GM23248 (cell line): ENCODE measurements at regions not wholly inside any gene's neighbourhood (a gene's known extent, or its start where the extent isn't known, plus 50 kb on each side); places are given as distances from the start of the nearest gene placed in this dataset.

Experiments
- DNase-seq: peaks from one replicate; pipeline ENCODE4 v3.0.0-alpha.2; 2015
- H2AFZ ChIP-seq: fragments of 200-600 bp; sonication (generic); 2 replicates; pipeline ENCODE4 v1.6.1; 2016; ENCODE audit warnings: antibody characterized with exemption
- H3F3A ChIP-seq: fragments of 200-600 bp; sonication (generic); 2 replicates; pipeline ENCODE4 v1.6.1; 2016; ENCODE audit warnings: mild to moderate bottlenecking, antibody characterized with exemption, mixed run types; ENCODE audit not compliant: insufficient read depth
- H3K27ac ChIP-seq: fragments of 200-600 bp; sonication (generic); 2 replicates; pipeline ENCODE4 v1.5.1; 2016; ENCODE audit warnings: mild to moderate bottlenecking
- H3K27me3 ChIP-seq: fragments of 200-600 bp; sonication (generic); replicated peaks from 2 replicates; pipeline ENCODE4 v1.6.1; 2016; ENCODE audit warnings: mild to moderate bottlenecking; ENCODE audit not compliant: insufficient read depth
- H3K36me3 ChIP-seq: fragments of 200-600 bp; sonication (generic); 2 replicates; pipeline ENCODE4 v1.6.1; 2016; ENCODE audit warnings: low read depth, mild to moderate bottlenecking
- H3K4me1 ChIP-seq: fragments of 200-600 bp; sonication (generic); 2 replicates; pipeline ENCODE4 v1.6.1; 2016; ENCODE audit warnings: mild to moderate bottlenecking; ENCODE audit not compliant: insufficient read depth
- H3K4me2 ChIP-seq: fragments of 200-600 bp; sonication (generic); one replicate; pipeline ENCODE4 v1.6.1; 2016; ENCODE audit warnings: mild to moderate bottlenecking; ENCODE audit not compliant: unreplicated experiment
- H3K4me3 ChIP-seq: fragments of 200-600 bp; sonication (generic); 2 replicates; pipeline ENCODE4 v1.5.1; 2016; ENCODE audit warnings: mild to moderate bottlenecking
- H3K79me2 ChIP-seq: fragments of 200-600 bp; sonication (generic); 2 replicates; pipeline ENCODE4 v1.6.1; 2016; ENCODE audit warnings: mild to moderate bottlenecking; ENCODE audit not compliant: insufficient read depth
- H3K9ac ChIP-seq: fragments of 200-600 bp; sonication (generic); 2 replicates; pipeline ENCODE4 v1.6.1; 2016; ENCODE audit warnings: mild to moderate bottlenecking
- H3K9me2 ChIP-seq: fragments of 200-600 bp; sonication (generic); 2 replicates; pipeline ENCODE4 v1.6.1; 2016; ENCODE audit warnings: mixed run types, mild to moderate bottlenecking, moderate library complexity; ENCODE audit not compliant: insufficient read depth
- H3K9me3 ChIP-seq: fragments of 200-600 bp; sonication (generic); one replicate; pipeline ENCODE4 v1.6.1; 2017; ENCODE audit warnings: low read depth
- H4K20me1 ChIP-seq: fragments of 200-600 bp; sonication (generic); 2 replicates; pipeline ENCODE4 v1.6.0; 2016; ENCODE audit not compliant: insufficient read depth
- EZH2 ChIP-seq: fragments of 200-600 bp; sonication (generic); IDR thresholded peaks from 2 replicates; pipeline ENCODE4 v1.6.1; 2018; ENCODE audit warnings: antibody characterized with exemption, mild to moderate bottlenecking; ENCODE audit not compliant: insufficient read depth, poor library complexity, severe bottlenecking
- EZH2phosphoT487 ChIP-seq: fragments of 200-600 bp; sonication (generic); IDR thresholded peaks from 2 replicates; pipeline ENCODE4 v1.6.1; 2018; ENCODE audit warnings: antibody characterized with exemption, moderate library complexity, mild to moderate bottlenecking, low read depth; ENCODE audit not compliant: insufficient read depth
- WGBS, 2 experiments: methylation state at CpG; one replicate each; pipeline ENCODE4 v1.1.6; 2015 to 2017; ENCODE audit warnings: low lambda C conversion rate in 2 of 2, low coverage in 1 of 2; ENCODE audit errors: missing lambda C conversion rate in 2 of 2; 5-methylcytosine and 5-hydroxymethylcytosine counted together
- in situ Hi-C: fragments of 300-500 bp; cut with MboI; formaldehyde crosslinking; loops from 2 replicates; pipeline ENCODE4 v1.15.0; 2020

DNA sequence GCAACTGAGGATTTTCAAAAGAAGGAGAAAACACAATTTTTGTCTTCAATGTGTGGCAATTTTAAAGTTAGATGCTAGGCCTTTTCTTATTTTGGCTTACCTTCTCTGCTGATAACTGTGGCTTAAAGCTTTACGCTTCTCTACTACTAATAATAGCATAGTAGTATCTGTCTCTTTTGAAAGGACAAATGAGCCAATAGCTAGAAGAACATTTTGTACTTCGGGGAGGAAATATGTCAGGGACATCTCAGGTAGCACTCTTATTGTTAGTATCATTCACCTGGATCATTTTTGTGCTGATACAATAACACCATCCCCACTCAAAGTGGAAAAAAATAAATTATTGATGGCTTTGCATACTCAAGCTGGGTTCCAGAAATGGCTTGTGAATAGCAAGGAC lies 586.1 kb upstream of the TBL1XR1 start:
- Histone ChIP-seq H2AFZ (no peak overlapping the region), H4K20me1 (no peaks in the 10 kb centered on the region), H3K79me2 (no peaks in the 10 kb centered on the region), H3K9me2 (no peaks in the 10 kb centered on the region), H3F3A (no peaks in the 10 kb centered on the region), H3K4me1 (peaks cover 11% of the 10 kb centered on the region), H3K4me3 (no peak overlapping the region), H3K27ac (no peak overlapping the region), H3K27me3 (no peaks in the 10 kb centered on the region), H3K9me3 (no peaks in the 10 kb centered on the region), H3K4me2 (no peak overlapping the region), H3K36me3 (no peaks in the 10 kb centered on the region), H3K9ac (no peak overlapping the region)
- WGBS, 2 experiments: 95 to 98% methylated on average over 2 of the region's 2 CpGs
- no peak for DNase-seq
- in situ Hi-C loops: no loop called here
- TF ChIP-seq EZH2 (no peak), EZH2phosphoT487 (no peak)

DNA sequence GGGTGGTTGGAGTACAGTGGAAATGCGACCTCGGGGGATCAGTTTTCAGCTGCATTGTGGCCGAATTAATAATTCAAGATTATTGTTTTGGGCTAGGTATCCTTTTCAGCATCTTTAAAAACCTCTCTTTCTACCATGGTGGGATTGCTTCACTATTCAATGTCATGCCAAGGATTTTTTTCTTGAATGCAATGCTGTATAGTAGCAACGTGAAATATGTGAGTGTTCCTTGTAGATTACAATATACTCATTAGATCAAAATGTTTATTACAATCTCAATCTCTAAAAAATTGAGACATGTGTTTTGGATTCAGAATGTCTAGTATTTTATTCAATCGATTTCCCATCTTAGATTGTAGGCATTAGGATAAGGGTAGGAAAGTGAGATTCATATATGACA lies 586.5 kb upstream of the TBL1XR1 start:
- Histone ChIP-seq H4K20me1 (no peaks in the 10 kb centered on the region), H3K9ac (no peak overlapping the region), H3K27ac (no peak overlapping the region), H3F3A (no peaks in the 10 kb centered on the region), H3K9me3 (no peaks in the 10 kb centered on the region), H3K4me2 (no peak overlapping the region), H3K79me2 (no peaks in the 10 kb centered on the region), H3K4me1 (peaks cover 11% of the 10 kb centered on the region), H2AFZ (no peak overlapping the region), H3K27me3 (no peaks in the 10 kb centered on the region), H3K4me3 (no peak overlapping the region), H3K36me3 (no peaks in the 10 kb centered on the region), H3K9me2 (no peaks in the 10 kb centered on the region)
- 88 to 89% methylated on average over 5 of the region's 5 CpGs for WGBS, 2 experiments
- in situ Hi-C loops: no loop called here
- TF ChIP-seq EZH2phosphoT487: no peak
- no peak for DNase-seq

DNA sequence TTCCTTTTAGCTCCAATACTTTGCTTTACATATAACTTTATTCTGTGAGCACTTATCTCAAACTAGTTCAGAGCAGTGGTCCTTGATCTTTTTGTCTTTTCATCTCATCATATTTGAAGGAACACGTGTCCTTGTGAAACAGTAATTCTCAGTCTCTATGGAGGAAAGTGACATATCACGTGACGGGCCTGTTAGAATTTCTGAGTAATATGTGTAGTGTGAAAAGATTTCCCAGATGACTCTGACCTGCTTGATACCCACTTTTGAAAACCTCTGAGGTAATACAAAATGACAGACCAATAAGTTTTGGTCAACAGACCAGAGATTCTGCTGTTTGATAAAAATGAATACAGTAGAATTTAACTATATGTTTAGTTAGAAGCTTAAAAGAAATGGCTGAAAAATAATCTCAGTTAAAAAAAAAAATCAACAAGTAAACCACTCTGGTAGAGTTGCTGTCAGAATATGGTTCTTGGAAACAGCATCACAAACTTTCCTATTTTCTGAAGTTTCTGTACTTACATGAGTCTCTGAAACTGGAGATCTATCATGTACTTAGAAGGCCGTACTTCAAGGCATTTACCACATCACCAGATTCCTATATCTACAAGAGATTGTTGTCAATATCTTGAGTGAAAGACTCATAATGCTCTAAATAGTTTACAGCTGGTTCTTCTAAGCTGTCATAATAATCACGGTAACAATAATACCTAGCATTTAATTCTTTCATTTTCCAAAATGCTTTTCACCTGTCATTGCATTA lies 590.2 kb upstream of the TBL1XR1 start:
- Histone ChIP-seq H3K36me3 (no peaks in the 10 kb centered on the region), H3K4me1 (peaks cover 6% of the 10 kb centered on the region), H4K20me1 (no peaks in the 10 kb centered on the region), H3K79me2 (no peaks in the 10 kb centered on the region), H3K27me3 (no peaks in the 10 kb centered on the region), H3K9me3 (no peaks in the 10 kb centered on the region), H3K9me2 (no peaks in the 10 kb centered on the region), H3F3A (peaks cover 4% of the 10 kb centered on the region; the same call in 1 of the 2 replicates), H2AFZ (no peak overlapping the region), H3K9ac (no peak overlapping the region), H3K4me3 (no peak overlapping the region), H3K4me2 (no peak overlapping the region), H3K27ac (no peak overlapping the region)
- TF ChIP-seq EZH2phosphoT487 (no peak), EZH2 (no peak)
- 77 to 78% methylated on average over 5 of the region's 5 CpGs for WGBS, 2 experiments
- in situ Hi-C loops: no loop called here
- no peak for DNase-seq

DNA sequence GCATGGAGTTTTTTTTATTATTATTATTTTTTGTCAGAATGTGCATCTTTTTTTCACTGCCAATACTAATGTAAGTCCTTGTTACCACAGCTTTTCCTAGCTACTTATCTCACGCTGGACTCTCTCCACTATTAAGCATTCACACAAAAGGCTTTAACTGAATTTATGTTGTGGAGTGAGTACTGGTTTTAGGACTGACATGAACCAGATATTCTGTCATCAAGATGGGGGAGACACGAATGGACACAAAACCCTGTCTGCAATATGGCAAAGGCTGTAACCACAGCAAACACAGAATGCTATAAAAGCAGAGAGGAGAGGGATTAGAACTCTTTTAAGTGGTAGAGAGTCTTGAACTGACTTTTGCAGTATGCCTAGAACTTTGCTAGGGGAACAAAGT lies 592.2 kb upstream of the TBL1XR1 start:
- Histone ChIP-seq H3K9me3 (no peaks in the 10 kb centered on the region), H2AFZ (no peak overlapping the region), H3K27me3 (no peaks in the 10 kb centered on the region), H3F3A (peaks cover 6% of the 10 kb centered on the region; the same call in 1 of the 2 replicates), H3K36me3 (no peaks in the 10 kb centered on the region), H3K27ac (no peak overlapping the region), H3K9ac (no peak overlapping the region), H3K4me2 (no peak overlapping the region), H4K20me1 (no peaks in the 10 kb centered on the region), H3K9me2 (no peaks in the 10 kb centered on the region), H3K4me3 (no peak overlapping the region), H3K4me1 (peaks cover 13% of the 10 kb centered on the region), H3K79me2 (no peaks in the 10 kb centered on the region)
- 93% methylated on average over 2 of the region's 2 CpGs for WGBS, 2 experiments
- DNase-seq: no peak
- in situ Hi-C loops: no loop called here
- TF ChIP-seq EZH2phosphoT487: no peak
- no peak for TF ChIP-seq EZH2
